Lung (tissue), 11 donors: ENCODE measurements at regions not wholly inside any gene's neighbourhood (a gene's known extent, or its start where the extent isn't known, plus 50 kb on each side); places are given as distances from the start of the nearest gene placed in this dataset.
"Not testable (repeated sequence)": the region's sequence is repeated elsewhere in the genome, so short reads cannot be mapped to it uniquely, and the experiment has no call there.

Source experiments
- ATAC-seq: fragments of 200-7000 bp; cut with Tn5 transposase; one replicate; pipeline ENCODE4 v1.9.1; 2020; ENCODE audit warnings: moderate number of reproducible peaks; ENCODE audit not compliant: insufficient read depth, low FRiP score
- DNase-seq, 3 donors: peaks; one replicate each; pipeline ENCODE4 v3.0.0-alpha.2; 2013 to 2017
- H3K27ac ChIP-seq, 2 donors: one replicate each; pipeline ENCODE4 v1.5.1; 2013; ENCODE audit warnings: mild to moderate bottlenecking in 2 of 2, moderate library complexity in 2 of 2, control low read depth in 1 of 2, inconsistent platforms in 1 of 2, low read depth in 1 of 2, low read length in 1 of 2
- H3K27me3 ChIP-seq, 3 donors: one replicate each; pipeline ENCODE4 v1.5.1; 2013; ENCODE audit warnings: low read length in 2 of 3; ENCODE audit not compliant: control insufficient read depth in 3 of 3, insufficient read depth in 3 of 3
- H3K36me3 ChIP-seq, 4 donors: one replicate each; pipeline ENCODE4 v1.5.1; 2013; ENCODE audit warnings: low read length in 4 of 4, mild to moderate bottlenecking in 1 of 4, moderate library complexity in 1 of 4; ENCODE audit not compliant: control insufficient read depth in 4 of 4, insufficient read depth in 4 of 4
- H3K4me1 ChIP-seq, 5 donors: one replicate each; pipeline ENCODE4 v1.5.1; 2013; ENCODE audit warnings: low read length in 5 of 5, mild to moderate bottlenecking in 2 of 5, moderate library complexity in 1 of 5; ENCODE audit not compliant: control insufficient read depth in 5 of 5, insufficient read depth in 5 of 5
- H3K4me3 ChIP-seq: one replicate; pipeline ENCODE4 v1.5.1; 2013; ENCODE audit warnings: mild to moderate bottlenecking, control low read depth, moderate library complexity
- H3K9ac ChIP-seq, 2 donors: one replicate each; pipeline ENCODE4 v1.5.1; 2013; ENCODE audit warnings: low read length in 2 of 2, control low read depth in 1 of 2; ENCODE audit not compliant: insufficient read depth in 1 of 2
- H3K9me3 ChIP-seq, 4 donors: one replicate each; pipeline ENCODE4 v1.5.1; 2013; ENCODE audit warnings: low read length in 3 of 4, mild to moderate bottlenecking in 1 of 4, moderate library complexity in 1 of 4; ENCODE audit not compliant: control insufficient read depth in 4 of 4, insufficient read depth in 3 of 4
- WGBS, 2 donors: extraction: QIAGEN DNeasy Blood & Tissue Kit; methylation state at CpG; one replicate each; pipeline ENCODE4 v1.1.7; 2013; 5-methylcytosine and 5-hydroxymethylcytosine counted together
- TF ChIP-seq, protein P1 (sequence below): IDR thresholded peaks from 2 replicates; pipeline ENCODE4 v1.5.1; 2012; ENCODE audit warnings: mild to moderate bottlenecking; ENCODE audit errors: control extremely low read depth, extremely low read depth
- donor health status: control.
- donor health status: control.
- donor health status: Bipolar disorder and iron deficiency.
- donor health status: healthy.
- donor health status: DM: yes; HTN: yes; CAD: no.

DNA sequence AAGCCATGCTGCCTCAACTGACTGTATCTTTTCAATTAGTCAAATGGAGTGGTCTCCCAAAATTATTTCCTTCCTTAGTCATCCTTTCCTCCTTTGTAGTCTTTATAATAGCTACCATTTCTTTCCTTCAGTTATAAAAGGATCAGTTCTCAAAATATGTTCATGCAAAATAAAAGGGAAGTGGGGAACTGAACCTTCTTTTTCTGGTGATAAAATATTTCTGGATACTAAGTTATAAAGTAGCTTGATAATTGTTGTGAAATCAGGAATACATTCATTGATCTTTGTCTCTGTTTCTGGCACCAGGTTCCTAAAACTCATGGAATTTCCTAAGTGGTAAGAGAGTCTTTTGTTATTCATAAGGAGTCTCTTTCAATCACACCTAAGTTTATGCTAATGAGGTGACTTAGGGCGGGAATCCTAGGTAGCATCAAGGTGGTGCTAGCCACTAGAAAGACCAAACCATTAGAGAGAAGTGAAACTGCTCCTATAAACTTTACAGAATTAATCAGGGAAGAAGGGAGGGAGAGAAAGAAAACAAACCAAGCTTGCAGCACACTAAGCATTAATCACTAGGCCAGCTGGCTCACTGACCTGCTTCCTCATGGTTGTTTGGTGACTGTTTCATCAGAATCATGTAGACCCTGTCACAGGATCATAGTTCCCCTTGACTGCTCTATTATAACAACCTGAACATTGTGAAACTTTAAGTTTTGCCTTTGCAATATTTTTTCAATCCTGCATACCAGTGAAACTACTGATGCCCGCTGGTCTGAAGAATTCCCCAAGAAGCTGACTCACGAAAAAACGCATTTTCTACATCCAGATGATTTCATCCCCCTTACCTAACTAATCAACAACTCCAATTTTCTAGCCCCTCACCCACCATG is 161.6 kb upstream of the PTBP2 start:
- no peak overlapping the region for H3K4me3 ChIP-seq
- H3K9me3 ChIP-seq: no peaks in the 10 kb centered on the region
- 70 to 78% methylated on average over 4 of the region's 4 CpGs for WGBS, 2 donors
- H3K27ac ChIP-seq: no peak overlapping the region
- DNase-seq (peak in 1 of 3 donors; percentile 28), ATAC-seq (peak; percentile 34)
- no peaks in the 10 kb centered on the region for H3K27me3 ChIP-seq
- TF ChIP-seq, protein P1, sequence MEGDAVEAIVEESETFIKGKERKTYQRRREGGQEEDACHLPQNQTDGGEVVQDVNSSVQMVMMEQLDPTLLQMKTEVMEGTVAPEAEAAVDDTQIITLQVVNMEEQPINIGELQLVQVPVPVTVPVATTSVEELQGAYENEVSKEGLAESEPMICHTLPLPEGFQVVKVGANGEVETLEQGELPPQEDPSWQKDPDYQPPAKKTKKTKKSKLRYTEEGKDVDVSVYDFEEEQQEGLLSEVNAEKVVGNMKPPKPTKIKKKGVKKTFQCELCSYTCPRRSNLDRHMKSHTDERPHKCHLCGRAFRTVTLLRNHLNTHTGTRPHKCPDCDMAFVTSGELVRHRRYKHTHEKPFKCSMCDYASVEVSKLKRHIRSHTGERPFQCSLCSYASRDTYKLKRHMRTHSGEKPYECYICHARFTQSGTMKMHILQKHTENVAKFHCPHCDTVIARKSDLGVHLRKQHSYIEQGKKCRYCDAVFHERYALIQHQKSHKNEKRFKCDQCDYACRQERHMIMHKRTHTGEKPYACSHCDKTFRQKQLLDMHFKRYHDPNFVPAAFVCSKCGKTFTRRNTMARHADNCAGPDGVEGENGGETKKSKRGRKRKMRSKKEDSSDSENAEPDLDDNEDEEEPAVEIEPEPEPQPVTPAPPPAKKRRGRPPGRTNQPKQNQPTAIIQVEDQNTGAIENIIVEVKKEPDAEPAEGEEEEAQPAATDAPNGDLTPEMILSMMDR: no peak
- peaks cover 0 to 3% (median 0%) of the 10 kb centered on the region in 5 donors for H3K4me1 ChIP-seq
- no peaks in the 10 kb centered on the region for H3K36me3 ChIP-seq
- H3K9ac ChIP-seq: no peak overlapping the region

DNA sequence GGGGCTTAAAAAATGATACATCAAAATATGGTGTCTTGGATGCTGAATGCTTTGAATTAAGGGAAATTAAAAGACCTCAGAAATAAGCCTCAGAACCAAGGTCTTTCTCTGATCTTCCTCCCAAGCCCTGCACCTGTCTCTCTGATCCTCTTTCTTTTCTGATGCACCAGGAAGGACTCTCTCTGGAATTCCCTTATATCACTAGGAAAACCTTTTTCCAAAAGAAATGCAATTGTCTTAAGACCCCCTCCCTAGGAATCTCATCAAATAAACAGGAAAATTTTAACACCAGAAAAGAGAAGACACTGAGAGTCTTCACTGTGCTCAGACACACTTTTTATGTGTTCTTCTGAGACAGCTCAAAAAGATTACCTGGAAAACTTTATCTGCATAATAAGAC is 159.5 kb upstream of the PTBP2 start:
- Histone ChIP-seq H3K27ac (no peak overlapping the region), H3K4me1 (peaks cover 0 to 3% (median 0%) of the 10 kb centered on the region in 5 donors), H3K9ac (no peak overlapping the region), H3K4me3 (no peak overlapping the region), H3K9me3 (no peaks in the 10 kb centered on the region), H3K27me3 (no peaks in the 10 kb centered on the region), H3K36me3 (no peaks in the 10 kb centered on the region)
- no peak for ATAC-seq
- TF ChIP-seq, protein P1: no peak
- DNase-seq: no peak

DNA sequence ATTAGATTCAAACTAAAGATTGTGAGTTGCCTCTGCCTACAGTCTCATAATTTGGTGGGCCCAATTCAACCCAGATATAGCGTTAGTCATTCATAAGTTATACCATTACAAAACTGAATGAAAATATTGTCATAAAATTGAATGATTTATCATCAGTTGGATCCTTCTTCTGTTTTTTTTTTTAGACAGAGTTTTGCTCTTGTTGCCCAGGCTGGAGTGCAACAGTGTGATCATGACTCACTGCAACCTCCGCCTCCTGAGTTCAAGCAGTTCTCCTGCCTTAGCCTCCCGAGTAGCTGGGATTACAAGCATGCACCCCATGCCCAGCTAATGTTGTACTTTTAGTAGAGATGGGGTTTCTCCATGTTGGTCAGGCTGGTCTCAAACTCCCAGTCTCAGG is 157.2 kb upstream of the PTBP2 start:
- not testable (repeated sequence) for H3K4me1 ChIP-seq, ATAC-seq, H3K27ac ChIP-seq, H3K27me3 ChIP-seq, H3K9ac ChIP-seq, H3K9me3 ChIP-seq, H3K4me3 ChIP-seq, DNase-seq, H3K36me3 ChIP-seq
- WGBS, 2 donors: 78 to 83% methylated on average over 3 of the region's 3 CpGs

DNA sequence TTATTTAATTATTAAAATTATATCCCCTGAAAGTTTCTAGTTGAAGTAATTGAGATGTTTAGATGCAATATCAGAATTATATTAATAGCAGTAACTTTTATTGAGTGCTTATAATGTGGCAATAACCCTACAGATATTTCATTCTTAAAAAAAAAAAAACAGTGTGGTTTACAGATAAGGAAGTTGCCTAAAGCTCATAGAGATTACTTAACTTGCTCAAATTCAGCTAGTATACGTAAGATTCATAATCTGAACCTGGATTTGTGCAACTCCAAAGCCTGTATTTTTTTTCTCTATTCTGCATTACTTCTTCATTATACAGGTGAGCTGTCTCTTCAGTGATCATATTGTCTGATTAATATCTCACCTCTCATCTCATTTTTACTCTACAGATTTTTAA is 156.0 kb upstream of the PTBP2 start:
- no peaks in the 10 kb centered on the region for H3K27me3 ChIP-seq
- H3K4me1 ChIP-seq: peaks cover 0 to under 1% (median 0%) of the 10 kb centered on the region in 5 donors
- DNase-seq (no peak), ATAC-seq (no peak)
- H3K9me3 ChIP-seq: no peaks in the 10 kb centered on the region
- no peaks in the 10 kb centered on the region for H3K36me3 ChIP-seq
- WGBS, 2 donors: 44 to 63% methylated on average over 1 of the region's 1 CpG
- TF ChIP-seq, protein P1: no peak
- H3K27ac ChIP-seq: no peak overlapping the region
- no peak overlapping the region for H3K9ac ChIP-seq
- H3K4me3 ChIP-seq: no peak overlapping the region
